Transverse colon (tissue), 4 donors: ENCODE measurements at regions not wholly inside any gene's neighbourhood (a gene's known extent, or its start where the extent isn't known, plus 50 kb on each side); places are given as distances from the start of the nearest gene placed in this dataset.

Experiments used
- CTCF ChIP-seq, 5 experiments: fragments of 200-600 bp in 3 of 5; fragments of 450-650 bp in 2 of 5; sonication (generic) in 3 of 5; IDR thresholded peaks; 1 replicate in 2 of 5; 2 replicates in 3 of 5; pipeline ENCODE4 v1.5.1; 2016 to 2017; ENCODE audit warnings: antibody characterized with exemption in 5 of 5, inconsistent platforms in 3 of 5, mild to moderate bottlenecking in 2 of 5, moderate library complexity in 1 of 5
- POLR2A ChIP-seq: fragments of 450-650 bp; IDR thresholded peaks from one replicate; pipeline ENCODE4 v1.6.1; 2016; ENCODE audit warnings: antibody characterized with exemption, mild to moderate bottlenecking, moderate library complexity
- POLR2AphosphoS5 ChIP-seq, 3 donors: sonication (generic); formaldehyde crosslinking; IDR thresholded peaks; one replicate each; pipeline ENCODE4 v1.6.1; 2016; ENCODE audit warnings: antibody characterized with exemption in 3 of 3

DNA sequence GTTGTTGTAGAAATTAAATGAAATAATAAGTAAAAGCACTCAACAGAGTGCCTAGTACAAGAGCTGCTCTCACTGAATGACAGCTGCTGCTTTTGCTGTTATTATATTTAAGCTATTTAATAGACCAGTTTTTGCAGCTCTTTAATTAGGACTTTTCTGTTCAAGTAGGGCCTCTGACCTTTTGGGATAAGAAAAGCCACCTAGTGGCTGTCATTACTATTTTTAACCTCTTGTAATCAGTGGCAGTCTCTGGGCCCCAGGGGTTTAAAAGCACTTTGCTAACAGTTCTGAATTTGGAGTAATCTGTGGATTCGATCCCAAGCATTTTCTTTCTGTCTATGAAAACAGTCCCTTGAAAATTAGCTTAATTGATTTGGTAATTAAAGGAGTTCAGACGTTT is 121.1 kb downstream of the NUDT12 start:
- TF ChIP-seq POLR2A (no peak), CTCF (IDR thresholded peaks at IDR 0.05) (no peak), POLR2AphosphoS5 (IDR thresholded peaks at IDR 0.05) (no peak)
